GM21423 (cell line): ENCODE measurements at regions not wholly inside any gene's neighbourhood (a gene's known extent, or its start where the extent isn't known, plus 50 kb on each side); places are given as distances from the start of the nearest gene placed in this dataset.
"Not testable (repeated sequence)": the region's sequence is repeated elsewhere in the genome, so short reads cannot be mapped to it uniquely, and the experiment has no call there.

Experiments used
- ATAC-seq: cut with Tn5 transposase; IDR thresholded peaks from one replicate; pipeline ENCODE4 v1.9.1; 2021; ENCODE audit warnings: mild to moderate bottlenecking, moderate library complexity; ENCODE audit not compliant: unreplicated experiment

DNA sequence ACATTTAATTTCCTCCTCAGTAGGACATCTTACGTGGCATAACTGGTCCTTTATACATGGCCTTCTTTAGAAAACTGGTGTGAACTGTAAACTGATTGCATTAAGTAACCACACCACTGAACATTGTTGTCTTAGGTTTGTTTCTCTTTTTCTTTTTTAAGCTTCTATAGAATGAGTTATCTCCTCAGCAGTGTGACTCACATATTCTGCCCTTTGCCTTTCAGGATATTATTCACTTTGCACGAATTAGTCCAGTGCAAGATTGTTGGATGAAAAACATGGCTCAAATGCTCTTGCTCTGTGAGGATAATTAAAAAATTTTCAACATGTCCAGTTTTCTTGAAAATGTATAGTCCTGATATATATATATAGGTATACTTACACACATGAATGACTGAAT is 147.6 kb downstream of the KBTBD8 start:
- no peak for ATAC-seq

GRCh38 chr3:67154429-67154828 is 156.3 kb downstream of the KBTBD8 start:
- ATAC-seq = no peak

DNA sequence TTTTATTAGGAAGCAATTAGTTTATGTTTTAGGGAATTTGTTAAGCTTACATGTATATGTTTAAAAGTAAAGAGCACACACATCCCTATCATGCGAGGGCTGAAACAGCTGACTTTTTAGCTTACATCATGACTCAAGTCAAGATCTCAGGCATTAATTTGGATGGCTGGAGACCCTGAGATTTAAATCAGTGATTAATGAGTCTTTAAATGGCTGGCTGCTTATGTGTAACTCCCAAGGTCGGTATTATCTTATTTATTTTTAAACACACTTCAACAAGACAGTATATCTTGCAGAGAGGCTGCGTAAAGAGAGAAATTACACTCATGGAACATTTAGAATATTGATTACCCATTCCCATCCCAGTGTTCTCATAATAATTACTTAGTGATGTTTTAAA is 169.4 kb downstream of the KBTBD8 start:
- ATAC-seq = no peak

GRCh38 chr3:67171841-67172240 is 173.7 kb downstream of the KBTBD8 start:
- ATAC-seq = no peak

GRCh38 chr3:67173130-67173529 is 175.0 kb downstream of the KBTBD8 start:
- not testable (repeated sequence) for ATAC-seq

DNA sequence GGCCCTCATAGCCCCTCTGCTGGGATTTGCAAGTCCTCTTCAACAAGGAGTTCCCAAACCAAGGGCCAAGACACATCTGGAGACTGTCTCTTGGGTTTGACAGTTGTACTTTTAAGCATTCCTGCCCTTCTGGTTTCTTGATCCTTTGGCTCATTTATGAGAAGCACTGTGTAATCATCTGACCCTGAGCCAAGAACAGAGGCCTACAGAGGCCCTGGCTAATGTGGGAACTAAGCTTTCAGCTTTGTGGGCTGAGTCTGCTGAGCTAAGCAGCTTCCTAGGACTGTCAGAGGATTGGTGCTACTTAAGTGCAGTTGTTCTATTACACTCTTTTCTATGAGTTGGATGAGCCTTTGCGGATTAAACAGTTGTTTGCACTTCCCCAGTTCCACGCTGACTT is 178.3 kb downstream of the KBTBD8 start:
- ATAC-seq = no peak

DNA sequence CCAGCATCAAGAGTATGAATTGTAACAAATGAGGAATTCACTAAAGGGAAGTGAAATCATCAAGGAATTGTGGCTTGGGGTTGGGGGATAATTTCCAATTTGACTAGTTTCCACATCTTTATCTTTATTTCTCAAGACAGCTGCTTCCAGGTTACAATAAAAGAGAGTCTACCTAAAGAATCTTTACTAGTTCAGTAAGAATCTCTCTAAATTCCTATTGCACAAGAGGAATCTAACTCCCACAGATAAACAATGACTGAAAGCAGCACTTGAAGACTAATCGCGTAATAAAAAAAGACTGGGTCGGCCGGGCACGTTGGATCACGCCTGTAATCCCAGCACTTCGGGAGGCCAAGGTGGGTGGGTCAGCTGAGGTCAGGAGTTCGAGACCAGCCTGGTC is 194.4 kb downstream of the KBTBD8 start:
- no peak for ATAC-seq

DNA sequence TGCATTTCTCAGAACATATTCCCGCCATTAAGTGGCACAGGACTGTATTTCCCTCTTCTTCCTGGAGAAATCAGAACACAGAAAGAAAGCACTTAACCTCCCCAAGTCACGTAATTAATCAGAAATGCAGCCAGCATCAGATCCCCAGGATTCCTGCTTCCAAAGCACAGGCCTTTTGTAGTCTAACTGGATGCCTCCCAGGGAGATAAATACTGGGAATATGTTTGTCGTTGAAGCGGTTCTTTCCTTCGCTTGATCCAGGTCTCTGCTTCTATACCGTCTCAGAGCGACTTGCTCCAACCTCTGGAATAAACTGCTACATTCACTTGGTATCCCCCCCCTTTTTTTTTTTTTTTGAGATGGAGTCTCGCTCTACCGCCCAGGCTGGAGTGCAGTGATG is 198.6 kb downstream of the KBTBD8 start:
- no peak for ATAC-seq

- no peak for ATAC-seq
Observed at GRCh38 chr3:67198374-67198773, 200.3 kb downstream of the KBTBD8 start.

DNA sequence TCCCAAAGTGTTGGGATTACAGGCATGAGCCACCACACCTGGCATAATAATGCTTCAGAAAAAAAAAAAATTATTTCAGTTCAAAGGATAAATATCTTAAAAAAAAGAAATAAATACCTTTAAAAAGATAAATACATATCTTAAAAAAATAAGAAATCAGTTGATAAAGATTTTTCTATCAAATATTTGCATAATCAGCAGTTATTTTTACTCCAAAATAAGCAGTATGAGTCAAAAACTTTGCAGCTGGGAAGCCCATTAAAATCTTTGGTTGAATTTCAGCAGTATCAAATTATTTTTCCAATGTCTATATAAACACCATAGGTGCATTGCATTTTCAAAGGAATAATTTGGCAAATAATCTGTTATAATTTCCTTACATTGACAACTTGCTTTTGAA is 202.5 kb downstream of the KBTBD8 start:
- no peak for ATAC-seq

DNA sequence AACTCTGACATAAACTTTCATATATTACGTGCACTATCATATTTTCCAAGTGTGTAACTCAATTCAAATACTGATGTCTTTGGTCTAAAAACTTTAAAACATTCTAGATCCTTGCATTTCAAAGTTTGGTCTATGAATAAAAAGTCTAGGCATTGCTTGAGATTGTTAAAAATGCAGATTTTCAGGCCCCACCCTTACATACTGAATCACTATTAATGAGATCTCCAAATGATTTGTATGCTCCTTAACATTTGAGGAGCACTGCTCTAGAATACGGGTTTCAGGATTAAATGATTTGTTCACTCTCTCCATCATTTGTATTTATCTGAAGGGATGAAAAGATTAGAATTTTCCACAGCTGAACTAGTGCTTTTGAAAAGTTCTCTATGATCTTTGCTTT is 202.9 kb downstream of the KBTBD8 start:
- ATAC-seq = no peak

DNA sequence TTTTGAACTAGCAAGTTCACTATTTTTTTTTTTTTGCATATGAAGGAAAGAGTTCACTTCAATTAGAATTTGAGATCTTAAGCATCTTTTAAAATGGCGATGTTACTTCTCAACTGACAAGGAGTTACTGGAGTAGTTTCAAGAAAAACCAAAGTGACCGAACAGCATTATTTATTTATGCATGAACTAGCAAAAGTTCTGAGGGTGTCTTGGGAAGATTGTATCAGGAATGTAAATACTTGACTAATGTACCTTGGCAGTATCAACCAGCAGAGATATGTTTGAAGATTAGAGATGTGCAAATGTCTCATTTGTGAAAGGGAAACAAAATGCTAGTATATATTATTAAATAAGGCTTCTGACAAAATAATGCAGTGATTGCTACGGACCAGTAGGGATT is 203.9 kb downstream of the KBTBD8 start:
- no peak for ATAC-seq

GRCh38 chr3:67204951-67205350 is 206.8 kb downstream of the KBTBD8 start:
- ATAC-seq = no peak

GRCh38 chr3:67215690-67216089 is 217.6 kb downstream of the KBTBD8 start:
- ATAC-seq = no peak

DNA sequence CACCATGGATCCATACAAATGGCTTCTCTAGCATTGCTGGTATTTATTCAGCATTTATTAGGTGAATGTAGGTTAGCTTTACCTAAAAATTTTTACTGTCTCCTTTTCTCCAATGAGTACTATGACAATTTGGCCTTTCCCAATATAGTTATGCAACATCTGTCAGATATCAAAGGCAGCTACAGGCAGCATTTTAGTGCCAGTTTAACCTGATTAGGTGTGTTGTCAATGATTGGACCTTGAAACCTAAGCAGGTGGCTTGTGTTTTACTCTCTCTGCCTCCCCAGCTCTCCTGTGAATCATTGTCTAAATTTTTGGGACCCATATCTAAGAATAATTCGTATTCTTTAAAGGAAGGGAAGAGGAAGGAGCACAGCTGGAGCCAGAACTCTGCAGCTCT is 228.9 kb downstream of the KBTBD8 start:
- no peak for ATAC-seq

DNA sequence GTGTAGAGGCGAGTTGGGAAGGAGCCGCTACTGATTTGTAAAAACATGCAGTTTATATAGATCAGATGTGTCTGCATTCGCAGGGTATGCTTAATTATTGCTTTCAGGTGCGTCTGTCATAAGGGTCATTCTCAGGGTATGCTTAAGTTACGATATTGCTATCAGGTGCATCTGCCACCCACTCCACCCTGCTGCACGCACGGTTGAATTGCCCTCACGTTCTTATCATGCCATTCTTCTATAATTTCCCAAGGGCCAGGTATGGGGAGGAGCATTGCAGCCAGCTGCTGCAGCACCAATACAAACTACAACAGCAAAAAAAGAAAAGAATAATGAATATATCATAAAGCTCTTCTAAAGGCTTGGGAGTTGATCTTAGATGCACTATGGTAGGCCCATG is 230.0 kb downstream of the KBTBD8 start:
- no peak for ATAC-seq

GRCh38 chr3:67232642-67233041 is 234.5 kb downstream of the KBTBD8 start:
- no peak for ATAC-seq

DNA sequence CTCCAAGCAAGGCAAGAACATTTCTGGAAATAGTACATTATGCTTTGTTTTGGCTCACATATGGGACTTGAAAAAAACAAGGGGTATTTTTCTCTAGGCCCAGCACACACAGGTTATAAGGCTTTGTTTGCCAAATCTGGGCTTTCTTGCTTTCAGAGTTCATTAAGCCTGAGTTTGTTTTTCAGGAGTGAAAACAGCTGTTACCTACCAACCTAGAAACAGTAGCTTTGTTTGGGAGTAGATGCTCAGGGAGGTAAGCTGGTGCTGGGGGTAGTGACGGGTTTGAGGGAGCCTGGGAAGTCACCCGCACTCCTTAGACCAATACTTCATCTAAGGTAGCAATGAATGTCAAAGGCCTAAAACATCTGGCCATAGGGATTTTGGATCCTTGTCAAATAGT is 241.2 kb downstream of the KBTBD8 start:
- ATAC-seq = no peak

DNA sequence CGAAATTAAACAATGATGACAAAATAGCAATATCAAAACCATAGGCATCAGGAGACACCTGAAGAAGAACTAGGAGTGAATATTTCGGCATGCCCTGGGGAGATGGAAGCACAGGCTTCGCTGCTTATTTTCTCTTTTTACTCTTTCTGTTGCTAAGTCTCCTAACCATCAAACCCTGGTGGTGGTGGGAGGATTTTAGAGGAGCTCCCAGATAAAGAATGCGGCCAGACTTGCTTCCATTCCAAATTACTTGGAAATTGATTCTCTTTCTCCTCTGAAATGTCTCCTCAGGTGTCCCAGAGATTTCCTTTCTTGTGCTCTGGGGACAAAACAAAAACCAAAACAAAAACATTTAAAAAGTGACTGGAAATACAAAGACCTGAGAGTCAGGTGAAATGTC is 243.0 kb downstream of the KBTBD8 start:
- ATAC-seq = no peak

DNA sequence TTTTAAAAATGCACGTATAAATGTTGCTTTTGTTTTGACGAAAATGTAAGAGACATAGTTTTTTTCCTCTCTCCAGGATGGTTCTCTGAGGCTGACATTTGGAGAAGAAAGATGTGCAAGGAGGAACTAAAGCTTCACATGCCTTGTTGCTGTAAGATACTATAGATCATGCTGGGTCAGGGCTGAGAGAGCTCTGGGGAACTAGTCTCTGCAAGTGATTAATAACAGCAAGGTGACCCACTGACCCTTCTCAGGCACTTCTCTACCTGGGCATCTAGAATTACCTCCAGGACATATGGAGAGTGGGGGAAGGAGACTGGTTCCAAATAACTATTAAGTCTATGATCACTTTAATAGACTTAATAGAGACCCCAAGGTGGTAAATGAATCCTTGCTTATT is 246.0 kb downstream of the KBTBD8 start:
- ATAC-seq = no peak

- no peak for ATAC-seq
Observed at GRCh38 chr3:67245545-67245944, 247.4 kb downstream of the KBTBD8 start.

DNA sequence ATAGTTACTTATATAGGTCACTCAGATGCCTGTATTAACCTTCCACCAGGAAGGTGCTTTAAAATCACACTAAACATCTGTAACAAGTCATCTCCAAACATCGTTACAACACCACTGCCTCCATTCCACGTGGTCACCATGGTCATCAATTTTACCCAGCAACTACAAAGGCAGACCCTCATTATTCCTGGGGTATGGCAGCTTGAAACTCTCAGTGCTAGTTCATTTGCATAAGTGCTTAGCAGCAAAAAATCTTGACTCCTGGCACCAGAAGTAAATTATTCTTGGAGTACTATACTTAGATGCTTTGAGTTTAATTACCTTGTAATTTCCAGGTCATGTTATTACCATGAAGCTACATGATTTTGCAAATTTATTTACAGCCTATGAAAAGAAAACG is 250.6 kb downstream of the KBTBD8 start:
- ATAC-seq = no peak

GRCh38 chr3:67252906-67253305 is 254.8 kb downstream of the KBTBD8 start:
- not testable (repeated sequence) for ATAC-seq

- ATAC-seq = no peak
Observed at GRCh38 chr3:67278015-67278618, 280.0 kb downstream of the KBTBD8 start.
